Thyroid gland (tissue), 4 donors: ENCODE measurements at regions not wholly inside any gene's neighbourhood (a gene's known extent, or its start where the extent isn't known, plus 50 kb on each side); places are given as distances from the start of the nearest gene placed in this dataset.
"Not testable (repeated sequence)": the region's sequence is repeated elsewhere in the genome, so short reads cannot be mapped to it uniquely, and the experiment has no call there.

Experiments used
- CTCF ChIP-seq, 6 experiments: fragments of 200-600 bp in 3 of 6; fragments of 450-650 bp in 3 of 6; sonication (generic) in 3 of 6; IDR thresholded peaks; one replicate each; pipeline ENCODE4 v1.5.1; 2016 to 2019; ENCODE audit warnings: antibody characterized with exemption in 6 of 6, mild to moderate bottlenecking in 2 of 6, inconsistent platforms in 1 of 6, moderate library complexity in 1 of 6
- POLR2A ChIP-seq, 2 donors: fragments of 450-650 bp; IDR thresholded peaks; one replicate each; pipeline ENCODE4 v1.6.1; 2017; ENCODE audit warnings: antibody characterized with exemption in 2 of 2, mild to moderate bottlenecking in 2 of 2, moderate library complexity in 1 of 2

GRCh38 chr14:103235506-103235905 is 98.5 kb upstream of the EIF5 start:
- TF ChIP-seq CTCF, POLR2A (IDR thresholded peaks at IDR 0.05): not testable (repeated sequence)
